Body of pancreas (tissue), 4 donors: ENCODE measurements at regions not wholly inside any gene's neighbourhood (a gene's known extent, or its start where the extent isn't known, plus 50 kb on each side); places are given as distances from the start of the nearest gene placed in this dataset.

ENCODE experiments used
- ATAC-seq: fragments of 150-250 bp; one replicate; pipeline ENCODE4 v1.9.1; 2016
- DNase-seq, 4 donors: peaks; one replicate each; pipeline ENCODE4 v3.0.0-alpha.2; 2019
- H3K27ac ChIP-seq, 4 donors: fragments of 200-600 bp; sonication (generic); 1 replicate in 3 of 4; 2 replicates in 1 of 4; pipeline versions ENCODE4 v1.5.1 to v1.6.1; 2016 to 2019; ENCODE audit warnings: mild to moderate bottlenecking in 1 of 4, mixed read lengths in 1 of 4, moderate library complexity in 1 of 4
- H3K27me3 ChIP-seq, 2 donors: fragments of 200-600 bp; sonication (generic); one replicate each; pipeline ENCODE4 v1.6.0; 2016; ENCODE audit warnings: mild to moderate bottlenecking in 1 of 2
- H3K36me3 ChIP-seq, 2 donors: fragments of 200-600 bp; sonication (generic); replicated peaks in 1 of 2; 2 replicates each; pipeline ENCODE4 v1.5.1; 2016; ENCODE audit warnings: low read depth in 2 of 2; ENCODE audit not compliant: insufficient read depth in 1 of 2
- H3K4me1 ChIP-seq: fragments of 200-600 bp; sonication (generic); one replicate; pipeline ENCODE4 v1.6.0; 2016
- H3K4me3 ChIP-seq, 2 donors: fragments of 200-600 bp; sonication (generic); 1 replicate in 1 of 2; 2 replicates in 1 of 2; pipeline ENCODE4 v1.5.1; 2016 to 2019
- H3K9me3 ChIP-seq, 3 donors: fragments of 200-600 bp; sonication (generic); 1 replicate in 2 of 3; 2 replicates in 1 of 3; pipeline ENCODE4 v1.5.1; 2016
- CTCF ChIP-seq, 7 experiments: fragments of 450-650 bp in 4 of 7; fragments of 200-600 bp in 3 of 7; sonication (generic) in 3 of 7; IDR thresholded peaks; one replicate each; pipeline ENCODE4 v1.5.1; 2016 to 2019; ENCODE audit warnings: antibody characterized with exemption in 7 of 7
- POLR2A ChIP-seq, 3 donors: fragments of 450-650 bp; IDR thresholded peaks; one replicate each; pipeline ENCODE4 v1.6.1; 2016; ENCODE audit warnings: antibody characterized with exemption in 3 of 3, mild to moderate bottlenecking in 2 of 3
- WGBS, 2 donors: methylation state at CpG; one replicate each; pipeline ENCODE4 v1.1.5; 2017; 5-methylcytosine and 5-hydroxymethylcytosine counted together
- intact Hi-C: fragments of 100-400 bp; cut with DNase I; formaldehyde crosslinking; loops from one replicate; pipeline ENCODE4 v1.15.1; 2023

DNA sequence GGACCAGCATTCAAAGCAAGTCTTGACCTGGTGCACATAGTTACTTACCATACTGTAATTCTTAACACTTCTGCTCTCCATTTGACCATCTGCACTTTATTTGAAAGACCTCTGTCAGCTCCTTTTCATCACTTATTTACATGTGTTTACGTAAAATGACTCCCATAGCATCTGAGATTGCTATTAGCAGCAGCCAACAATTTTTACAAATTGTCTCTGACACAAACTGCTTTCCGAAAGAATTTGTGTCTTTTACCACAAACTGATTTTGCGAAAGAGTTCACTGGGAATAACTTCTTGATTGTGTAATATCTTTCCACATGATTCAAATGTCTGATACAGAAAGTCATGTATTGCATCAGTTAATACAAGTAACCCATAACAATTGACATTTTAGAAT, 144.1 kb upstream of the PEX5L start:
- DNase-seq (no peak), ATAC-seq (no peak)
- intact Hi-C loops = no loop called here
- H3K36me3 ChIP-seq = no peaks in the 10 kb centered on the region
- peaks cover 4% of the 10 kb centered on the region for H3K4me1 ChIP-seq
- no peak overlapping the region for H3K27ac ChIP-seq
- no peaks in the 10 kb centered on the region for H3K9me3 ChIP-seq
- no peak for TF ChIP-seq POLR2A (IDR thresholded peaks at IDR 0.05)
- TF ChIP-seq CTCF (IDR thresholded peaks at IDR 0.05) = no peak
- 80 to 89% methylated on average over 3 of the region's 3 CpGs for whole genome bisulfite sequencing, 2 donors
- no peaks in the 10 kb centered on the region for H3K27me3 ChIP-seq
- H3K4me3 ChIP-seq = no peak overlapping the region

GRCh38 chr3:180181387-180181786, 144.7 kb upstream of the PEX5L start:
- intact Hi-C loops = no loop called here
- Histone ChIP-seq H3K4me3 (no peak overlapping the region), H3K27ac (no peak overlapping the region), H3K4me1 (peaks cover 4% of the 10 kb centered on the region), H3K9me3 (no peaks in the 10 kb centered on the region), H3K27me3 (no peaks in the 10 kb centered on the region), H3K36me3 (no peaks in the 10 kb centered on the region)
- DNase-seq = no peak
- TF ChIP-seq CTCF (IDR thresholded peaks at IDR 0.05) (no peak), POLR2A (IDR thresholded peaks at IDR 0.05) (no peak)
- ATAC-seq = no peak

GRCh38 chr3:180183346-180183745, 146.6 kb upstream of the PEX5L start:
- WGBS, 2 donors = 79 to 81% methylated on average over 3 of the region's 3 CpGs
- no peaks in the 10 kb centered on the region for H3K27me3 ChIP-seq
- no peaks in the 10 kb centered on the region for H3K36me3 ChIP-seq
- ATAC-seq (no peak), DNase-seq (no peak)
- no peak overlapping the region for H3K27ac ChIP-seq
- H3K4me3 ChIP-seq = no peak overlapping the region
- TF ChIP-seq POLR2A (IDR thresholded peaks at IDR 0.05) (no peak), CTCF (IDR thresholded peaks at IDR 0.05) (no peak)
- intact Hi-C loops = no loop called here
- peaks cover 4% of the 10 kb centered on the region for H3K4me1 ChIP-seq
- no peaks in the 10 kb centered on the region for H3K9me3 ChIP-seq

GRCh38 chr3:180184816-180185215, 148.1 kb upstream of the PEX5L start:
- 77 to 82% methylated on average over 2 of the region's 2 CpGs for WGBS, 2 donors
- no peak for DNase-seq

More at GRCh38 chr3:180184816-180185215, 148.1 kb upstream of the PEX5L start:
- H3K27me3 ChIP-seq = no peaks in the 10 kb centered on the region
- no peaks in the 10 kb centered on the region for H3K4me1 ChIP-seq
- H3K4me3 ChIP-seq = no peak overlapping the region
- no peak overlapping the region for H3K27ac ChIP-seq
- ATAC-seq = no peak
- intact Hi-C loops = no loop called here
- no peaks in the 10 kb centered on the region for H3K9me3 ChIP-seq
- no peaks in the 10 kb centered on the region for H3K36me3 ChIP-seq
- TF ChIP-seq POLR2A (IDR thresholded peaks at IDR 0.05) (no peak), CTCF (IDR thresholded peaks at IDR 0.05) (no peak)
